H1 (cell line): ENCODE measurements at regions not wholly inside any gene's neighbourhood (a gene's known extent, or its start where the extent isn't known, plus 50 kb on each side); places are given as distances from the start of the nearest gene placed in this dataset.

Experiments
- ATF3 ChIP-seq: IDR thresholded peaks from 2 replicates; pipeline ENCODE4 v1.6.1; 2011; ENCODE audit warnings: low read depth, mild to moderate bottlenecking, low read length; ENCODE audit not compliant: insufficient read depth
- CHD7 ChIP-seq: fragments of 300-600 bp; sonication (generic); IDR thresholded peaks from 2 replicates; pipeline ENCODE4 v1.7.1; 2012; ENCODE audit warnings: low read length, moderate library complexity, mild to moderate bottlenecking, inconsistent platforms; ENCODE audit not compliant: insufficient replicate concordance

GRCh38 chr15:53416219-53416940 is 343.1 kb downstream of the WDR72 start (continued):
- TF ChIP-seq CHD7 (no peak), ATF3 (no peak)
